Lung (tissue), 11 donors: ENCODE measurements at regions not wholly inside any gene's neighbourhood (a gene's known extent, or its start where the extent isn't known, plus 50 kb on each side); places are given as distances from the start of the nearest gene placed in this dataset.

ENCODE experiments used
- ATAC-seq: fragments of 200-7000 bp; cut with Tn5 transposase; one replicate; pipeline ENCODE4 v1.9.1; 2020; ENCODE audit warnings: moderate number of reproducible peaks; ENCODE audit not compliant: insufficient read depth, low FRiP score
- DNase-seq, 3 donors: peaks; one replicate each; pipeline ENCODE4 v3.0.0-alpha.2; 2013 to 2017
- H3K27ac ChIP-seq, 2 donors: one replicate each; pipeline ENCODE4 v1.5.1; 2013; ENCODE audit warnings: mild to moderate bottlenecking in 2 of 2, moderate library complexity in 2 of 2, control low read depth in 1 of 2, inconsistent platforms in 1 of 2, low read depth in 1 of 2, low read length in 1 of 2
- H3K27me3 ChIP-seq, 3 donors: one replicate each; pipeline ENCODE4 v1.5.1; 2013; ENCODE audit warnings: low read length in 2 of 3; ENCODE audit not compliant: control insufficient read depth in 3 of 3, insufficient read depth in 3 of 3
- H3K36me3 ChIP-seq, 4 donors: one replicate each; pipeline ENCODE4 v1.5.1; 2013; ENCODE audit warnings: low read length in 4 of 4, mild to moderate bottlenecking in 1 of 4, moderate library complexity in 1 of 4; ENCODE audit not compliant: control insufficient read depth in 4 of 4, insufficient read depth in 4 of 4
- H3K4me1 ChIP-seq, 5 donors: one replicate each; pipeline ENCODE4 v1.5.1; 2013; ENCODE audit warnings: low read length in 5 of 5, mild to moderate bottlenecking in 2 of 5, moderate library complexity in 1 of 5; ENCODE audit not compliant: control insufficient read depth in 5 of 5, insufficient read depth in 5 of 5
- H3K4me3 ChIP-seq: one replicate; pipeline ENCODE4 v1.5.1; 2013; ENCODE audit warnings: mild to moderate bottlenecking, control low read depth, moderate library complexity
- H3K9ac ChIP-seq, 2 donors: one replicate each; pipeline ENCODE4 v1.5.1; 2013; ENCODE audit warnings: low read length in 2 of 2, control low read depth in 1 of 2; ENCODE audit not compliant: insufficient read depth in 1 of 2
- H3K9me3 ChIP-seq, 4 donors: one replicate each; pipeline ENCODE4 v1.5.1; 2013; ENCODE audit warnings: low read length in 3 of 4, mild to moderate bottlenecking in 1 of 4, moderate library complexity in 1 of 4; ENCODE audit not compliant: control insufficient read depth in 4 of 4, insufficient read depth in 3 of 4
- CTCF ChIP-seq: IDR thresholded peaks from 2 replicates; pipeline ENCODE4 v1.5.1; 2012; ENCODE audit warnings: mild to moderate bottlenecking; ENCODE audit errors: control extremely low read depth, extremely low read depth
- WGBS, 2 donors: extraction: QIAGEN DNeasy Blood & Tissue Kit; methylation state at CpG; one replicate each; pipeline ENCODE4 v1.1.7; 2013; 5-methylcytosine and 5-hydroxymethylcytosine counted together
- donor health status: control.
- donor health status: control.
- donor health status: Bipolar disorder and iron deficiency.
- donor health status: healthy.
- donor health status: DM: yes; HTN: yes; CAD: no.

GRCh38 chr3:28905798-28906197 is 375.1 kb upstream of the RBMS3 start:
- no peaks in the 10 kb centered on the region for H3K36me3 ChIP-seq
- DNase-seq (no peak), ATAC-seq (no peak)
- peaks cover 0 to 4% (median 2%) of the 10 kb centered on the region in 4 donors for H3K9me3 ChIP-seq
- H3K4me1 ChIP-seq = peaks cover 0 to 1% (median 0%) of the 10 kb centered on the region in 5 donors
- no peak overlapping the region for H3K9ac ChIP-seq
- H3K27ac ChIP-seq = no peak overlapping the region
- TF ChIP-seq CTCF = no peak
- 56 to 57% methylated on average over 3 of the region's 3 CpGs for WGBS, 2 donors
- H3K27me3 ChIP-seq = no peaks in the 10 kb centered on the region
- H3K4me3 ChIP-seq = no peak overlapping the region

- Histone ChIP-seq H3K4me3 (no peak overlapping the region), H3K36me3 (no peaks in the 10 kb centered on the region), H3K9ac (no peak overlapping the region), H3K27ac (no peak overlapping the region), H3K27me3 (no peaks in the 10 kb centered on the region), H3K4me1 (peaks cover 0 to 1% (median 0%) of the 10 kb centered on the region in 5 donors), H3K9me3 (peaks cover 0 to 4% (median 2%) of the 10 kb centered on the region in 4 donors)
- no peak for DNase-seq
- no peak for TF ChIP-seq CTCF
- 88 to 89% methylated on average over 9 of the region's 9 CpGs for WGBS, 2 donors
- no peak for ATAC-seq
Measured at GRCh38 chr3:28906561-28907310, 374.1 kb upstream of the RBMS3 start.

GRCh38 chr3:28907616-28908015 is 373.3 kb upstream of the RBMS3 start:
- WGBS, 2 donors = 92 to 96% methylated on average over 3 of the region's 3 CpGs
- Histone ChIP-seq H3K9ac (no peak overlapping the region), H3K27me3 (no peaks in the 10 kb centered on the region), H3K27ac (no peak overlapping the region), H3K4me3 (no peak overlapping the region), H3K36me3 (no peaks in the 10 kb centered on the region), H3K4me1 (no peaks in the 10 kb centered on the region), H3K9me3 (peaks cover 0 to 4% (median 0%) of the 10 kb centered on the region in 4 donors)
- no peak for ATAC-seq
- no peak for TF ChIP-seq CTCF
- DNase-seq = no peak
